Endothelial cell of umbilical vein (primary cell): ENCODE measurements at regions not wholly inside any gene's neighbourhood (a gene's known extent, or its start where the extent isn't known, plus 50 kb on each side); places are given as distances from the start of the nearest gene placed in this dataset.

Experiments
- BruUV-seq: library from RNA; stranded (reverse); fragments of 400-500 nt; replicated peaks from 2 replicates; lab custom pipeline; 2021; lab: Mats Ljungman, UMichigan
- CTCF ChIA-PET: fragments of 300-600, 350-600 bp; sonication (Branson Sonifier 250); formaldehyde crosslinking; loops from one replicate; lab custom pipeline; 2021; ENCODE audit warnings: antibody characterized with exemption, inconsistent platforms; lab: Charles Lee
- POLR2A ChIA-PET: fragments of 300-600, 350-600 bp; sonication (Branson Sonifier 250); formaldehyde crosslinking; loops from one replicate; lab custom pipeline; 2021; ENCODE audit warnings: antibody characterized with exemption, inconsistent platforms; lab: Charles Lee
- DNase-seq: peaks from one replicate; pipeline ENCODE4 v3.0.0-alpha.2; 2011; ENCODE audit warnings: low read depth, low spot score
- FAIRE-seq: peaks from 2 replicates; lab custom pipeline; 2011; peaks lifted over from hg19 to GRCh38; lab: Jason Lieb, UNC
- H2AFZ ChIP-seq: 2 replicates; pipeline ENCODE4 v1.6.0; 2012; ENCODE audit warnings: low read depth, low read length, control low read depth, inconsistent platforms
- H3K27ac ChIP-seq: 2 replicates; pipeline ENCODE4 v1.5.1; 2011; ENCODE audit warnings: low read depth, mild to moderate bottlenecking, control low read depth, low read length, moderate library complexity; ENCODE audit not compliant: insufficient read depth
- H3K27me3 ChIP-seq, 2 experiments: 2 replicates each; pipeline versions ENCODE4 v1.6.0 to v1.6.1; 2011; ENCODE audit warnings: low read length in 2 of 2, mixed read lengths in 1 of 2; ENCODE audit not compliant: control insufficient read depth in 2 of 2, insufficient read depth in 2 of 2
- H3K36me3 ChIP-seq, 2 experiments: 2 replicates in 1 of 2; 3 replicates in 1 of 2; pipeline ENCODE4 v1.5.1; 2011; ENCODE audit warnings: low read length in 2 of 2, mild to moderate bottlenecking in 1 of 2, moderate library complexity in 1 of 2; ENCODE audit not compliant: control insufficient read depth in 2 of 2, insufficient read depth in 2 of 2; ENCODE audit errors: extremely low read depth in 1 of 2
- H3K4me1 ChIP-seq: 3 replicates; pipeline ENCODE4 v1.5.1; 2011; ENCODE audit warnings: mild to moderate bottlenecking, low read length; ENCODE audit not compliant: control insufficient read depth, insufficient read depth; ENCODE audit errors: extremely low read depth
- H3K4me2 ChIP-seq: 2 replicates; pipeline ENCODE4 v1.6.1; 2011; ENCODE audit warnings: low read length, control low read depth, mixed read lengths; ENCODE audit not compliant: insufficient read depth
- H3K4me3 ChIP-seq, 3 experiments: fragments of 200-600 bp in 1 of 3; sonication (generic), shearing (Covaris generic) in 1 of 3; replicated peaks in 1 of 3; 2 replicates each; pipeline ENCODE4 v1.5.1; 2011 to 2016; ENCODE audit warnings: control low read depth in 3 of 3, low read length in 3 of 3, mild to moderate bottlenecking in 2 of 3, inconsistent platforms in 1 of 3, low read depth in 1 of 3, moderate library complexity in 1 of 3; ENCODE audit not compliant: insufficient read depth in 1 of 3
- H3K79me2 ChIP-seq: 2 replicates; pipeline ENCODE4 v1.6.0; 2012; ENCODE audit warnings: low read length, inconsistent platforms; ENCODE audit not compliant: control insufficient read depth, insufficient read depth
- H3K9ac ChIP-seq: replicated peaks from 2 replicates; pipeline ENCODE3; 2011; ENCODE audit warnings: low read length, control low read depth; ENCODE audit not compliant: insufficient read depth; ENCODE audit errors: extremely low read depth
- H3K9me1 ChIP-seq: replicated peaks from 3 replicates; pipeline ENCODE4 v1.6.0; 2011; ENCODE audit warnings: mild to moderate bottlenecking, low read length; ENCODE audit not compliant: control insufficient read depth, insufficient read depth; ENCODE audit errors: extremely low read depth
- H3K9me3 ChIP-seq: replicated peaks from 2 replicates; pipeline ENCODE4 v1.5.1; 2012; ENCODE audit warnings: low read length, inconsistent platforms; ENCODE audit not compliant: control insufficient read depth, insufficient read depth
- H4K20me1 ChIP-seq: replicated peaks from 2 replicates; pipeline ENCODE3; 2011; ENCODE audit warnings: mild to moderate bottlenecking, low read length; ENCODE audit not compliant: control insufficient read depth, insufficient read depth; ENCODE audit errors: extremely low read depth
- EZH2 ChIP-seq: IDR thresholded peaks from 2 replicates; pipeline ENCODE4 v1.6.1; 2012; ENCODE audit warnings: borderline replicate concordance, low read depth, mild to moderate bottlenecking, moderate library complexity, low read length, inconsistent platforms; ENCODE audit not compliant: severe bottlenecking
- FOS ChIP-seq: IDR thresholded peaks from 2 replicates; pipeline ENCODE4 v1.6.1; 2011; ENCODE audit warnings: mild to moderate bottlenecking, low read length, moderate library complexity, borderline replicate concordance; ENCODE audit not compliant: insufficient read depth
- GATA2 ChIP-seq: IDR thresholded peaks from 2 replicates; pipeline ENCODE4 v1.7.0; 2011; ENCODE audit warnings: low read depth, mild to moderate bottlenecking, moderate library complexity, mixed read lengths, low read length; ENCODE audit not compliant: insufficient read length, insufficient read depth
- JUN ChIP-seq: IDR thresholded peaks from 2 replicates; pipeline ENCODE4 v1.6.1; 2011; ENCODE audit warnings: borderline replicate concordance, low read depth; ENCODE audit not compliant: insufficient read length, insufficient read depth
- MAX ChIP-seq: IDR thresholded peaks from 2 replicates; pipeline ENCODE4 v1.6.1; 2011; ENCODE audit not compliant: insufficient read depth, insufficient read length
- MYC ChIP-seq: IDR thresholded peaks from one replicate; pipeline ENCODE4 v1.6.1; 2011; ENCODE audit warnings: mild to moderate bottlenecking, low read depth, low read length
- POLR2A ChIP-seq: IDR thresholded peaks from 2 replicates; pipeline ENCODE4 v1.6.1; 2012; ENCODE audit warnings: low read depth, mild to moderate bottlenecking, control low read depth, low read length
- POLR2AphosphoS5 ChIP-seq: IDR thresholded peaks from 2 replicates; pipeline ENCODE4 v1.6.1; 2012; ENCODE audit warnings: low read depth, mild to moderate bottlenecking, control low read depth, low read length, moderate library complexity; ENCODE audit not compliant: insufficient read depth
- dilution Hi-C: fragments of 300-500 bp; cut with MboI; formaldehyde crosslinking; loops from one replicate; pipeline ENCODE4 v1.15.0; 2019; ENCODE audit warnings: low sequenced_read_pairs; ENCODE audit not compliant: extremely low pct_ligation_motif_present
- intact Hi-C: fragments of 100-400 bp; cut with micrococcal nuclease; formaldehyde crosslinking; loops from one replicate; pipeline ENCODE4 v1.10.0; 2022
- TF ChIP-seq, protein P1 (sequence below), 2 donors: IDR thresholded peaks; 1 replicate in 1 of 2; 2 replicates in 1 of 2; pipeline ENCODE4 v1.5.1; 2011; ENCODE audit warnings: low read length in 2 of 2, mild to moderate bottlenecking in 2 of 2, moderate library complexity in 2 of 2, control low read depth in 1 of 2, inconsistent platforms in 1 of 2, low read depth in 1 of 2; ENCODE audit not compliant: insufficient read depth in 1 of 2; ENCODE audit errors: extremely low read depth in 1 of 2

GRCh38 chr2:217142649-217143266, 282.9 kb upstream of the TNP1 start:
- DNase-seq (peak; percentile 46), FAIRE-seq (peak; percentile 70)
- dilution Hi-C loops (no loop called here), intact Hi-C loops (loop anchor here (1.0 to 5.0 kb wide), 7 partner anchors 34 to 570 kb away; no protein-coding TSS in a partner anchor)
- no TSS peak for BruUV-seq
- Histone ChIP-seq H3K4me1 (no peaks in the 10 kb centered on the region), H3K79me2 (no peaks in the 10 kb centered on the region), H3K9me1 (no peaks in the 10 kb centered on the region), H3K9me3 (no peaks in the 10 kb centered on the region), H3K9ac (no peak overlapping the region), H3K36me3 (no peaks in the 10 kb centered on the region), H3K4me2 (no peak overlapping the region), H3K4me3 (no peak overlapping the region), H4K20me1 (no peaks in the 10 kb centered on the region), H2AFZ (no peak overlapping the region), H3K27ac (no peak overlapping the region), H3K27me3 (peaks cover 3 to 7% of the 10 kb centered on the region in 2 experiments)
- CTCF ChIA-PET: interaction anchor here (1.0 to 3.6 kb wide), 8 partner anchors 24 to 443 kb away, joined by 3 to 19 read pairs (median 4); no protein-coding TSS in a partner anchor
- POLR2A ChIA-PET: no interaction called here
- TF ChIP-seq JUN (no peak), POLR2A (no peak), FOS (no peak), MAX (no peak), MYC (no peak), EZH2 (no peak), POLR2AphosphoS5 (no peak), GATA2 (peak; percentile 12)
- TF ChIP-seq, protein P1, sequence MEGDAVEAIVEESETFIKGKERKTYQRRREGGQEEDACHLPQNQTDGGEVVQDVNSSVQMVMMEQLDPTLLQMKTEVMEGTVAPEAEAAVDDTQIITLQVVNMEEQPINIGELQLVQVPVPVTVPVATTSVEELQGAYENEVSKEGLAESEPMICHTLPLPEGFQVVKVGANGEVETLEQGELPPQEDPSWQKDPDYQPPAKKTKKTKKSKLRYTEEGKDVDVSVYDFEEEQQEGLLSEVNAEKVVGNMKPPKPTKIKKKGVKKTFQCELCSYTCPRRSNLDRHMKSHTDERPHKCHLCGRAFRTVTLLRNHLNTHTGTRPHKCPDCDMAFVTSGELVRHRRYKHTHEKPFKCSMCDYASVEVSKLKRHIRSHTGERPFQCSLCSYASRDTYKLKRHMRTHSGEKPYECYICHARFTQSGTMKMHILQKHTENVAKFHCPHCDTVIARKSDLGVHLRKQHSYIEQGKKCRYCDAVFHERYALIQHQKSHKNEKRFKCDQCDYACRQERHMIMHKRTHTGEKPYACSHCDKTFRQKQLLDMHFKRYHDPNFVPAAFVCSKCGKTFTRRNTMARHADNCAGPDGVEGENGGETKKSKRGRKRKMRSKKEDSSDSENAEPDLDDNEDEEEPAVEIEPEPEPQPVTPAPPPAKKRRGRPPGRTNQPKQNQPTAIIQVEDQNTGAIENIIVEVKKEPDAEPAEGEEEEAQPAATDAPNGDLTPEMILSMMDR (IDR thresholded peaks at IDR 0.05; ENCODE audit: extremely low read depth in 1 of 2, insufficient read depth in 1 of 2, low read depth in 1 of 2, low read length in 2 of 2): peak; percentile 66 to 73
